Panc1 (cell line): ENCODE measurements at regions not wholly inside any gene's neighbourhood (a gene's known extent, or its start where the extent isn't known, plus 50 kb on each side); places are given as distances from the start of the nearest gene placed in this dataset.

Experiments used
- ATAC-seq: fragments of 200-7000 bp; cut with Tn5 transposase; 2 replicates; pipeline ENCODE4 v1.9.1; 2020; ENCODE audit warnings: mild to moderate bottlenecking, moderate library complexity
- BruUV-seq: library from RNA; stranded (reverse); fragments of 400-500 nt; replicated peaks from 2 replicates; lab custom pipeline; 2021; lab: Mats Ljungman, UMichigan
- CTCF ChIA-PET: fragments of 300-600 bp; sonication (Branson Sonifier 250); formaldehyde crosslinking; loops from one replicate; lab custom pipeline; 2022; ENCODE audit warnings: antibody characterized with exemption; lab: Charles Lee
- POLR2A ChIA-PET: fragments of 300-600 bp; sonication (Branson Sonifier 250); formaldehyde crosslinking; loops from one replicate; lab custom pipeline; 2022; ENCODE audit warnings: antibody characterized with exemption; lab: Charles Lee
- DNase-seq: peaks from one replicate; pipeline ENCODE4 v3.0.0-alpha.2; 2010; ENCODE audit warnings: low read depth, low spot score
- H3K27ac ChIP-seq: 2 replicates; pipeline ENCODE4 v1.5.1; 2011; ENCODE audit warnings: mild to moderate bottlenecking, low read length, inconsistent platforms
- H3K27me3 ChIP-seq: fragments of 200-500 bp; sonication (Bioruptor generic); 2 replicates; pipeline ENCODE4 v1.6.0; 2014; ENCODE audit warnings: low read length, inconsistent platforms; ENCODE audit not compliant: control insufficient read depth, insufficient read depth
- H3K36me3 ChIP-seq: fragments of 200-500 bp; sonication (Bioruptor generic); 2 replicates; pipeline ENCODE4 v1.5.1; 2014; ENCODE audit warnings: inconsistent platforms, mild to moderate bottlenecking, low read length, moderate library complexity; ENCODE audit not compliant: control insufficient read depth, insufficient read depth
- H3K4me1 ChIP-seq: 2 replicates; pipeline ENCODE4 v1.5.1; 2011; ENCODE audit warnings: inconsistent platforms, mild to moderate bottlenecking, low read length, moderate library complexity; ENCODE audit not compliant: control insufficient read depth, insufficient read depth
- H3K4me3 ChIP-seq, 2 experiments: 2 replicates each; pipeline ENCODE4 v1.5.1; 2011 to 2012; ENCODE audit warnings: low read depth in 2 of 2, low read length in 2 of 2, mild to moderate bottlenecking in 2 of 2, inconsistent platforms in 1 of 2, moderate library complexity in 1 of 2
- H3K9me3 ChIP-seq: fragments of 200-500 bp; sonication (Bioruptor generic); 2 replicates; pipeline ENCODE4 v1.5.1; 2014; ENCODE audit warnings: low read depth, mild to moderate bottlenecking, inconsistent platforms, low read length, moderate library complexity; ENCODE audit not compliant: control insufficient read depth, insufficient read depth
- POLR2AphosphoS5 ChIP-seq: IDR thresholded peaks from 2 replicates; pipeline ENCODE4 v1.6.1; 2012; ENCODE audit warnings: mild to moderate bottlenecking, low read depth, low read length, moderate library complexity
- SIN3A ChIP-seq: IDR thresholded peaks from 2 replicates; pipeline ENCODE4 v1.6.1; 2012; ENCODE audit warnings: low read depth, mild to moderate bottlenecking, low read length, moderate library complexity, borderline replicate concordance; ENCODE audit not compliant: insufficient read depth
- TCF7L2 ChIP-seq: IDR thresholded peaks from 2 replicates; pipeline ENCODE4 v1.6.1; 2011; ENCODE audit warnings: mild to moderate bottlenecking, low read depth, low read length, inconsistent platforms
- in situ Hi-C: cut with HindIII; loops from 2 replicates; pipeline ENCODE4 v1.10.0; 2016; ENCODE audit warnings: low sequenced_read_pairs, low pct_unique_long_range_greater_than_20kb
- intact Hi-C: fragments of 100-400 bp; cut with micrococcal nuclease; formaldehyde crosslinking; loops from one replicate; pipeline ENCODE4 v1.10.0; 2022; ENCODE audit not compliant: unreplicated experiment
- TF ChIP-seq, protein P1 (sequence below), 2 experiments: IDR thresholded peaks; 2 replicates each; pipeline ENCODE4 v1.6.1; 2011 to 2012; ENCODE audit warnings: low read depth in 2 of 2, control low read depth in 1 of 2, low read length in 1 of 2, mild to moderate bottlenecking in 1 of 2, moderate library complexity in 1 of 2; ENCODE audit not compliant: insufficient read depth in 1 of 2
- TF ChIP-seq, protein P2 (sequence below): fragments of 450-650 bp; IDR thresholded peaks from 2 replicates; pipeline ENCODE4 v1.5.1; 2017; ENCODE audit warnings: mild to moderate bottlenecking

DNA sequence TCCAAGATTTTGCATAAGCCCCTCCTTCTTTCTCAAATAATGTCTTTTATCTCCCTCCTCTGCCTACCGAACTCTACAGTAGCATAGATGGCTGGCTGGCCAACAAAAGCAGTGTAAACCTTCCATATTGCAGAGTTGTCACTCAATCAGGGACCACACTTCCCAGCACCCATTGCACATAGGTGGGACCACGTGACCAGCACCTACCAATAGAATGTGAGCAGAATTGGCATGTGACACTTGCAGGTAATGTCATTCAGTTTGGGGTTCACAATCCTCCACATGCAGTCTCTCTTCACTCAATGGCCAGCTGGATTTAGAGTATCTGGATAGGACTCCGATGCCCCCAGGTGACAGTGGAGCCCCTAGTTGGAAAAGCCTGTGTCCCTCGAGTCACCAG is 190.3 kb upstream of the CRY1 start:
- TF ChIP-seq, protein P1, sequence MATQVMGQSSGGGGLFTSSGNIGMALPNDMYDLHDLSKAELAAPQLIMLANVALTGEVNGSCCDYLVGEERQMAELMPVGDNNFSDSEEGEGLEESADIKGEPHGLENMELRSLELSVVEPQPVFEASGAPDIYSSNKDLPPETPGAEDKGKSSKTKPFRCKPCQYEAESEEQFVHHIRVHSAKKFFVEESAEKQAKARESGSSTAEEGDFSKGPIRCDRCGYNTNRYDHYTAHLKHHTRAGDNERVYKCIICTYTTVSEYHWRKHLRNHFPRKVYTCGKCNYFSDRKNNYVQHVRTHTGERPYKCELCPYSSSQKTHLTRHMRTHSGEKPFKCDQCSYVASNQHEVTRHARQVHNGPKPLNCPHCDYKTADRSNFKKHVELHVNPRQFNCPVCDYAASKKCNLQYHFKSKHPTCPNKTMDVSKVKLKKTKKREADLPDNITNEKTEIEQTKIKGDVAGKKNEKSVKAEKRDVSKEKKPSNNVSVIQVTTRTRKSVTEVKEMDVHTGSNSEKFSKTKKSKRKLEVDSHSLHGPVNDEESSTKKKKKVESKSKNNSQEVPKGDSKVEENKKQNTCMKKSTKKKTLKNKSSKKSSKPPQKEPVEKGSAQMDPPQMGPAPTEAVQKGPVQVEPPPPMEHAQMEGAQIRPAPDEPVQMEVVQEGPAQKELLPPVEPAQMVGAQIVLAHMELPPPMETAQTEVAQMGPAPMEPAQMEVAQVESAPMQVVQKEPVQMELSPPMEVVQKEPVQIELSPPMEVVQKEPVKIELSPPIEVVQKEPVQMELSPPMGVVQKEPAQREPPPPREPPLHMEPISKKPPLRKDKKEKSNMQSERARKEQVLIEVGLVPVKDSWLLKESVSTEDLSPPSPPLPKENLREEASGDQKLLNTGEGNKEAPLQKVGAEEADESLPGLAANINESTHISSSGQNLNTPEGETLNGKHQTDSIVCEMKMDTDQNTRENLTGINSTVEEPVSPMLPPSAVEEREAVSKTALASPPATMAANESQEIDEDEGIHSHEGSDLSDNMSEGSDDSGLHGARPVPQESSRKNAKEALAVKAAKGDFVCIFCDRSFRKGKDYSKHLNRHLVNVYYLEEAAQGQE (IDR thresholded peaks at IDR 0.05; ENCODE audit: insufficient read depth in 1 of 2, low read depth in 2 of 2, low read length in 1 of 2) = no peak
- no peak for TF ChIP-seq SIN3A
- TF ChIP-seq POLR2AphosphoS5 = no peak
- TF ChIP-seq, protein P2, sequence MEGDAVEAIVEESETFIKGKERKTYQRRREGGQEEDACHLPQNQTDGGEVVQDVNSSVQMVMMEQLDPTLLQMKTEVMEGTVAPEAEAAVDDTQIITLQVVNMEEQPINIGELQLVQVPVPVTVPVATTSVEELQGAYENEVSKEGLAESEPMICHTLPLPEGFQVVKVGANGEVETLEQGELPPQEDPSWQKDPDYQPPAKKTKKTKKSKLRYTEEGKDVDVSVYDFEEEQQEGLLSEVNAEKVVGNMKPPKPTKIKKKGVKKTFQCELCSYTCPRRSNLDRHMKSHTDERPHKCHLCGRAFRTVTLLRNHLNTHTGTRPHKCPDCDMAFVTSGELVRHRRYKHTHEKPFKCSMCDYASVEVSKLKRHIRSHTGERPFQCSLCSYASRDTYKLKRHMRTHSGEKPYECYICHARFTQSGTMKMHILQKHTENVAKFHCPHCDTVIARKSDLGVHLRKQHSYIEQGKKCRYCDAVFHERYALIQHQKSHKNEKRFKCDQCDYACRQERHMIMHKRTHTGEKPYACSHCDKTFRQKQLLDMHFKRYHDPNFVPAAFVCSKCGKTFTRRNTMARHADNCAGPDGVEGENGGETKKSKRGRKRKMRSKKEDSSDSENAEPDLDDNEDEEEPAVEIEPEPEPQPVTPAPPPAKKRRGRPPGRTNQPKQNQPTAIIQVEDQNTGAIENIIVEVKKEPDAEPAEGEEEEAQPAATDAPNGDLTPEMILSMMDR = no peak
- TF ChIP-seq TCF7L2 = no peak
- H3K27me3 ChIP-seq = peaks cover 3% of the 10 kb centered on the region; the same call in 1 of the 2 replicates
- no peaks in the 10 kb centered on the region for H3K4me1 ChIP-seq
- no peaks in the 10 kb centered on the region for H3K36me3 ChIP-seq
- no peaks in the 10 kb centered on the region for H3K9me3 ChIP-seq
- ChIA-PET POLR2A (no interaction called here), CTCF (no interaction called here)
- intact Hi-C loops = no loop called here
- ATAC-seq = no peak
- BruUV-seq = no TSS peak
- H3K27ac ChIP-seq = no peak overlapping the region
- no peak overlapping the region for H3K4me3 ChIP-seq
- in situ Hi-C loops = no loop called here
- DNase-seq = no peak

DNA sequence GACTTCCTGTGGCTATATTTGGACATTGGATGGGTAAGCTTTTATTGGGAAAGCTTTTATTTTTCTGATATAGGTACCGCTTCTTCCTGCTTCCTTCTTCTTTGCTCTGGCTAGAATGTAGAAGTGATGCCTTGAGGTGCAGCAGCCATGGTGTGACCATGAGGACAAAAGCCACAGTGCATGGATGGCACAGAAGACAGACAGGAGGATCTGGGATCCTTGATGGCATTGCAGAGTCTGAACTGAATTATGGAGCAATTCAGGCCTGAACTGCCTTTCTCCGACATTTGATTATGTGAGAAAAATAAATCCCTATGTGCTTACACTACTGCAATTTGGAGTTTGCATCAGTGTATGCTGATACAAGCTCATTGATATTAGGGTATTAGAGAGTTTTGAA is 191.3 kb upstream of the CRY1 start:
- H3K36me3 ChIP-seq = no peaks in the 10 kb centered on the region
- no TSS peak for BruUV-seq
- H3K9me3 ChIP-seq = no peaks in the 10 kb centered on the region
- DNase-seq (no peak), ATAC-seq (no peak)
- in situ Hi-C loops = no loop called here
- intact Hi-C loops = no loop called here
- H3K27ac ChIP-seq = no peak overlapping the region
- H3K4me1 ChIP-seq = no peaks in the 10 kb centered on the region
- CTCF ChIA-PET = interaction anchor here (0.6 kb wide), 1 partner anchor 15 kb away, joined by 3 read pairs; no protein-coding TSS in a partner anchor
- no peak overlapping the region for H3K4me3 ChIP-seq
- TF ChIP-seq, protein P2 = no peak
- TF ChIP-seq SIN3A (no peak), TCF7L2 (no peak), POLR2AphosphoS5 (no peak)
- TF ChIP-seq, protein P1 (IDR thresholded peaks at IDR 0.05; ENCODE audit: insufficient read depth in 1 of 2, low read depth in 2 of 2, low read length in 1 of 2) = no peak
- H3K27me3 ChIP-seq = no peaks in the 10 kb centered on the region; the same call in 1 of the 2 replicates
- POLR2A ChIA-PET = no interaction called here
